ENCODE measurements at regions not wholly inside any gene's neighbourhood (a gene's known extent, or its start where the extent isn't known, plus 50 kb on each side); places are given as distances from the start of the nearest gene placed in this dataset.
"Not testable (repeated sequence)": the region's sequence is repeated elsewhere in the genome, so short reads cannot be mapped to it uniquely, and the experiment has no call there.

- H3K4me3 ChIP-seq = no peak overlapping the region
- no peaks in the 10 kb centered on the region for H3K27me3 ChIP-seq
- 30% methylated on average over 3 of the region's 3 CpGs for WGBS
- H3K27ac ChIP-seq = no peak overlapping the region
- H3K4me1 ChIP-seq = peaks cover 14% of the 10 kb centered on the region
- H3K9me3 ChIP-seq = no peaks in the 10 kb centered on the region
- H3K36me3 ChIP-seq = no peaks in the 10 kb centered on the region
- TF ChIP-seq POLR2A (IDR thresholded peaks at IDR 0.05) (no peak), POLR2AphosphoS5 (IDR thresholded peaks at IDR 0.05) (no peak), EP300 (IDR thresholded peaks at IDR 0.05) (no peak), CTCF (IDR thresholded peaks at IDR 0.05) (no peak)
- DNase-seq (ENCODE audit: low spot score in 2 of 2) = no peak
Measured at GRCh38 chr3:181916013-181916412, 204.3 kb downstream of the SOX2 start.

- WGBS = 58% methylated on average over 3 of the region's 3 CpGs
- H3K27me3 ChIP-seq = no peaks in the 10 kb centered on the region
- peaks cover 14% of the 10 kb centered on the region for H3K4me1 ChIP-seq
- no peaks in the 10 kb centered on the region for H3K9me3 ChIP-seq
- H3K27ac ChIP-seq = no peak overlapping the region
- no peak for DNase-seq (ENCODE audit: low spot score in 2 of 2)
- no peak for TF ChIP-seq POLR2A (IDR thresholded peaks at IDR 0.05)
- H3K4me3 ChIP-seq = no peak overlapping the region
- H3K36me3 ChIP-seq = no peaks in the 10 kb centered on the region
Measured at GRCh38 chr3:181917027-181917426, 205.3 kb downstream of the SOX2 start.

DNA sequence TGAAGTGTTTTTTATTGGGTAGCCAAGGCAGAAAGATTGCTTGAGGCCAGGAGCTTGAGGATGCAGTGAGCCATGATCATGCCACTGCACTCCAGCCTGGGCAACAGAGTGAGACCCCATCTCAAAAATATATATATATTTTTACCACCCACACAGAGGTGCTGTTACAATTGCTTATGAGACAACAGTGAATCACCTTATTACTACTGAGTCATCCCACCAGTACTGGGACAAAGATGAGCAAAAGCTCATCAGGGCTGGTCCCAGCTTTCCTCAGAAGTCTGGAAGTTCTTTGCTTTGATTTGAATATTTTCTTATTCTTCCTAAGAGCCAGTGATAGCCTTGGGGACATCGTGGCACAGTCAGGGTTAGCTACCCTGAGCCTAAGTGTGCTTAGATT is 207.7 kb downstream of the SOX2 start:
- WGBS = 82% methylated on average over 1 of the region's 1 CpG
- Histone ChIP-seq H3K4me1 (peaks cover 14% of the 10 kb centered on the region), H3K36me3 (no peaks in the 10 kb centered on the region), H3K4me3 (no peak overlapping the region), H3K27me3 (no peaks in the 10 kb centered on the region), H3K27ac (no peak overlapping the region), H3K9me3 (no peaks in the 10 kb centered on the region)
- TF ChIP-seq POLR2A (IDR thresholded peaks at IDR 0.05) = no peak
- no peak for TF ChIP-seq EP300 (IDR thresholded peaks at IDR 0.05)
- TF ChIP-seq CTCF (IDR thresholded peaks at IDR 0.05) = no peak
- no peak for TF ChIP-seq POLR2AphosphoS5 (IDR thresholded peaks at IDR 0.05)
- DNase-seq (ENCODE audit: low spot score in 2 of 2) = no peak

- no peak overlapping the region for H3K27ac ChIP-seq
- no peaks in the 10 kb centered on the region for H3K9me3 ChIP-seq
- 65% methylated on average over 3 of the region's 3 CpGs for WGBS
- H3K36me3 ChIP-seq = no peaks in the 10 kb centered on the region
- TF ChIP-seq EP300 (IDR thresholded peaks at IDR 0.05) = no peak
- TF ChIP-seq CTCF (IDR thresholded peaks at IDR 0.05) = no peak
- TF ChIP-seq POLR2AphosphoS5 (IDR thresholded peaks at IDR 0.05) = no peak
- no peak for TF ChIP-seq POLR2A (IDR thresholded peaks at IDR 0.05)
- no peaks in the 10 kb centered on the region for H3K27me3 ChIP-seq
- DNase-seq (ENCODE audit: low spot score in 2 of 2) = no peak
- H3K4me1 ChIP-seq = peaks cover 13% of the 10 kb centered on the region
- no peak overlapping the region for H3K4me3 ChIP-seq
Measured at GRCh38 chr3:181920409-181920808, 208.7 kb downstream of the SOX2 start.

GRCh38 chr3:181921220-181921619 is 209.5 kb downstream of the SOX2 start:
- WGBS = 83% methylated on average over 2 of the region's 2 CpGs
- Histone ChIP-seq H3K4me3 (no peak overlapping the region), H3K9me3 (no peaks in the 10 kb centered on the region)

DNA sequence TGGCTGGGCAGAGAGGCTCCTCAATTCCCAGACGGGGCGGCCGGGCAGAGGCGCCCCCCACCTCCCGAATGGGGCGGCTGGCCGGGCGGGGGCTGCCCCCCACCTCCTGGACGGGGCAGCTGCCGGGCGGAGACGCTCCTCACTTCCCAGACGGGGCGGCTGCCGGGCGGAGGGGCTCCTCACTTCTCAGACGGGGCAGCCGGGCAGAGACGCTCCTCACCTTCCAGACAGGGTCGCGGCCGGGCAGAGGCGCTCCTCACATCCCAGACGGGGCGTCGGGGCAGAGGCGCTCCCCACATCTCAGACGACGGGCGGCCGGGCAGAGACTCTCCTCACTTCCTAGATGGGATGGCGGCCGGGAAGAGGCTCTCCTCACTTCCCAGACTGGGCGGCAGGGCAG is 214.1 kb downstream of the SOX2 start:
- H3K9me3 ChIP-seq; DNase-seq (ENCODE audit: low spot score in 2 of 2); H3K27me3 ChIP-seq; H3K36me3 ChIP-seq; H3K27ac ChIP-seq; H3K4me1 ChIP-seq; H3K4me3 ChIP-seq: not testable (repeated sequence)
- 98% methylated on average over 12 of the region's 34 CpGs for WGBS

More at GRCh38 chr3:181921220-181921619, 209.5 kb downstream of the SOX2 start:
- Histone ChIP-seq H3K4me1 (peaks cover 6% of the 10 kb centered on the region), H3K36me3 (no peaks in the 10 kb centered on the region), H3K27me3 (no peaks in the 10 kb centered on the region), H3K27ac (no peak overlapping the region)
- no peak for TF ChIP-seq POLR2A (IDR thresholded peaks at IDR 0.05)
- TF ChIP-seq CTCF (IDR thresholded peaks at IDR 0.05) = no peak
- no peak for DNase-seq (ENCODE audit: low spot score in 2 of 2)

Measured in suprapubic skin (tissue), 4 donors.